Central memory CD8-positive, alpha-beta T cell (primary cell): ENCODE measurements at regions not wholly inside any gene's neighbourhood (a gene's known extent, or its start where the extent isn't known, plus 50 kb on each side); places are given as distances from the start of the nearest gene placed in this dataset.

Source experiments
- ATAC-seq: fragments of 150-1000 bp; cut with Tn5 transposase; replicated peaks from 2 replicates; pipeline ENCODE4 v1.10.0; 2022; ENCODE audit warnings: mild to moderate bottlenecking, moderate FRiP score, moderate number of reproducible peaks; ENCODE audit not compliant: poor library complexity, severe bottlenecking; ENCODE audit errors: extremely low read depth
- DNase-seq, 2 donors: peaks; one replicate each; pipeline ENCODE4 v3.0.0; 2021; ENCODE audit warnings: low spot score in 2 of 2
- H3K27ac Mint-ChIP-seq: one replicate; pipeline ENCODE4 v1.8.0; 2022; ENCODE audit warnings: low read depth, mild to moderate bottlenecking, moderate library complexity, mixed read lengths
- H3K27me3 Mint-ChIP-seq: one replicate; pipeline ENCODE4 v1.8.0; 2022; ENCODE audit warnings: mixed read lengths
- H3K36me3 Mint-ChIP-seq: one replicate; pipeline ENCODE4 v1.8.0; 2022; ENCODE audit warnings: mild to moderate bottlenecking, moderate library complexity, mixed read lengths; ENCODE audit not compliant: insufficient read depth
- H3K4me1 Mint-ChIP-seq: one replicate; pipeline ENCODE4 v1.8.0; 2022; ENCODE audit warnings: mixed read lengths
- H3K4me3 Mint-ChIP-seq: one replicate; pipeline ENCODE4 v1.8.0; 2022; ENCODE audit warnings: mild to moderate bottlenecking, moderate library complexity, mixed read lengths
- H3K9me3 Mint-ChIP-seq: one replicate; pipeline ENCODE4 v1.8.0; 2022; ENCODE audit warnings: mixed read lengths

- Mint-ChIP-seq H3K27me3 (peaks cover 28% of the 10 kb centered on the region), H3K9me3 (no peaks in the 10 kb centered on the region), H3K27ac (no peak overlapping the region), H3K36me3 (no peaks in the 10 kb centered on the region), H3K4me3 (no peak overlapping the region), H3K4me1 (no peaks in the 10 kb centered on the region)
- ATAC-seq (no peak), DNase-seq (no peak)
These were observed 156.6 kb downstream of the GATB start for GRCh38 chr4:151604238-151604637.

DNA sequence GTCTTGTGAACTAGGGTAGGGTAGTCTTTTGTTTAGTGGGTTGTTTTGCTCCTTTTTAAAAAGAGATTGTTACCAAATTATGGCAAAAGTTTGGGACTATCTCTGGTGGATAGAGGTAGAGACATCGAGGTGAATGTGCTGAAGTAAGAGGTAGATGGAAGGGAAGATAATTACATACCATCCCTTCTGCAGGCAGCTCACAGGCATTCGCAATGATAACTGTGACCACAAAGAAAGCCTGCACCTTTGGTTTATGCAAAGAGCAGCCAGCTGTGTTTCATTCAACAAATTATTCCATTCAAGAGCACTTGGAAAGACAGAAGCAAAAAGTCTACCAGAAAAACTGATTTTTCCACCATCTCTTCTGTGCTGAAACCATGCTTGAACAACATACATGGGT, 155.6 kb downstream of the GATB start:
- ATAC-seq = no peak
- H3K27me3 Mint-ChIP-seq = peaks cover 28% of the 10 kb centered on the region
- H3K4me3 Mint-ChIP-seq = no peak overlapping the region
- no peaks in the 10 kb centered on the region for H3K9me3 Mint-ChIP-seq
- H3K36me3 Mint-ChIP-seq = no peaks in the 10 kb centered on the region
- DNase-seq = no peak
- H3K27ac Mint-ChIP-seq = no peak overlapping the region
- H3K4me1 Mint-ChIP-seq = no peaks in the 10 kb centered on the region

DNA sequence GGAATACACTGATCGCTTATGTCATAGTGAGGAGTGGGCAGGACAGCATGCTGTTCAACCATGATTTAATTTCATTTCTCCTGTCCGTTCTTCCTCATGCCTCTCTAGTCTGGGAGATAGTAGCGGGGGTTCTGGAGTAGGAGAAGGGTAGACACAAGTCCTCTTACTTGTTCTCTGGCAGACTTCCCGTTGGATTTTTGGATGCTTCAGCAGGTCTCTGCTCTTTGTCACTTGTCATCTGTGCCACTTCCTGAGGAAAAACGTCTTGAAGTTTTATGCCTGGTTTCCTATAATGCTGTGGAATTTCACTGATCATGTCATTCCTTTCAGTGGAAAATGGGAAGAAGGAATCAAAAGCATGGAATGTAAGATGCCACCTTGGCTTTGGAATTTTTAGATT, 154.7 kb downstream of the GATB start:
- no peaks in the 10 kb centered on the region for H3K9me3 Mint-ChIP-seq
- no peak overlapping the region for H3K4me3 Mint-ChIP-seq
- no peak for ATAC-seq
- DNase-seq = no peak
- peaks cover 23% of the 10 kb centered on the region for H3K27me3 Mint-ChIP-seq
- no peaks in the 10 kb centered on the region for H3K4me1 Mint-ChIP-seq
- no peaks in the 10 kb centered on the region for H3K36me3 Mint-ChIP-seq
- H3K27ac Mint-ChIP-seq = no peak overlapping the region

DNA sequence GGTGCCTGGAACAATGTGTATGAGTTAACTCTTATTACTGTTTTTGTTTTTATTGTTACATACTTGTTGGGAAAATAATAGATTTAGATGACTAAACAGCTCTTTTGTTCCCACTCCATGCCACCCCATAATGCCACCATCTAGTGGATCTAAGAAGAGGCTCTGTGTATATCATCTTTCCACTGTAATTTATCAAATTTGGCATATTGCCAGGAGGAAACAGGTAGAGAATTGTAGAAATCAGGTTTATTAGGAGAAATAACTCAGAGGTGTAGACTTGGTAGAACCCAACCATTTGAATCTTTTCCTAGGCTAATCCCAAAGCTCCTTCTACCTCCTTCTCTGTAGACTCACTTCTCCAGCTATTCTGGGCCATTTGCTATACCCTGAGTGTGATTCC, 150.6 kb downstream of the GATB start:
- ATAC-seq = no peak
- Mint-ChIP-seq H3K36me3 (no peaks in the 10 kb centered on the region), H3K9me3 (no peaks in the 10 kb centered on the region), H3K27ac (no peak overlapping the region), H3K4me3 (no peak overlapping the region), H3K27me3 (no peaks in the 10 kb centered on the region), H3K4me1 (no peaks in the 10 kb centered on the region)
- DNase-seq = no peak

DNA sequence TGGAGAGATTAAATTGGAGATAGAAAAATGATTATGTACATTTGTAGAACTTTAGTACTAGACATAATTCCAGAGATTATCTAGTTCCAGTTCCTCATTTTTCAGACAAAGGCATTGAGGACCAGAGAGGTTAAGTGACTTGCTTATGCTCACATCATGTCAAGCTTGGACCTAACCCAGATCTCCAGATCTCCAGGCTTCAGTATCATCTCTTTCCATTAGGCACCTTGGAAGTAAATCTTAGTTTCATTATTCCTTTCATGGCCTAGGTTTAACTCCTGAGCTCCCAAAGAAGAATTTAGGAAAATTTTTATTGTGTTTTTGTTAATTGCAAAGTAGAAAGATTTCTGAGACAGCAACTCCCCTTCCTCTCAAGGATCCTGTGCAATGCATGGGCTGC, 148.8 kb downstream of the GATB start:
- H3K36me3 Mint-ChIP-seq = no peaks in the 10 kb centered on the region
- DNase-seq (no peak), ATAC-seq (no peak)
- H3K27ac Mint-ChIP-seq = no peak overlapping the region
- H3K4me3 Mint-ChIP-seq = no peak overlapping the region
- no peaks in the 10 kb centered on the region for H3K27me3 Mint-ChIP-seq
- H3K4me1 Mint-ChIP-seq = no peaks in the 10 kb centered on the region
- no peaks in the 10 kb centered on the region for H3K9me3 Mint-ChIP-seq

- no peak for ATAC-seq
- Mint-ChIP-seq H3K27me3 (peaks cover 11% of the 10 kb centered on the region), H3K4me1 (no peaks in the 10 kb centered on the region), H3K27ac (no peak overlapping the region), H3K9me3 (no peaks in the 10 kb centered on the region), H3K36me3 (no peaks in the 10 kb centered on the region), H3K4me3 (no peak overlapping the region)
- DNase-seq = no peak
These were observed 147.5 kb downstream of the GATB start for GRCh38 chr4:151613290-151613689.

- DNase-seq (no peak), ATAC-seq (no peak)
- Mint-ChIP-seq H3K27me3 (peaks cover 17% of the 10 kb centered on the region), H3K4me1 (no peaks in the 10 kb centered on the region), H3K9me3 (no peaks in the 10 kb centered on the region), H3K27ac (no peak overlapping the region), H3K4me3 (no peak overlapping the region), H3K36me3 (no peaks in the 10 kb centered on the region)
These were observed 146.2 kb downstream of the GATB start for GRCh38 chr4:151614561-151614960.

- no peak for DNase-seq
- no peaks in the 10 kb centered on the region for H3K9me3 Mint-ChIP-seq
- no peaks in the 10 kb centered on the region for H3K36me3 Mint-ChIP-seq
- no peaks in the 10 kb centered on the region for H3K4me1 Mint-ChIP-seq
- no peak for ATAC-seq
- H3K27ac Mint-ChIP-seq = no peak overlapping the region
- peaks cover 45% of the 10 kb centered on the region for H3K27me3 Mint-ChIP-seq
- no peak overlapping the region for H3K4me3 Mint-ChIP-seq
These were observed 141.9 kb downstream of the GATB start for GRCh38 chr4:151618858-151619257.

DNA sequence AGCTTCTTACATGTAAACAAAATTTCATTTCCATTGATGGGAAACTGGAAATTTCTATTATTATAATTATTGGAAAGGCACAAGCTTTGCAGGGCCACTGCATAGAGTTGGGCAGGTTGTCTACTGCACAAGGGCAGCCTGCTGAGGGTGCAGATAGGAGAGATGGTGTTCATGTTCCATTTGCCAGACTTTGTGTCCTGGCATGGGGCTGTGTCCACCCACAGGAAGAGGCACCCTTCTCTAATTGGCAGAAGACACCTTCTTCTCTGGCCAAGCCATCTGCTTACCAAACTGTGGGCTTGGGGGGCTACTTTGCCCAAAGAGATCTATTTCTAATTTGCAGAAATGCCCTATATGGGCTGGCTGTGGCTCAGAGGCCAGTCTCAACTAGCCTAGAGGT, 140.7 kb downstream of the GATB start:
- H3K4me1 Mint-ChIP-seq = no peaks in the 10 kb centered on the region
- DNase-seq (no peak), ATAC-seq (no peak)
- no peaks in the 10 kb centered on the region for H3K36me3 Mint-ChIP-seq
- H3K4me3 Mint-ChIP-seq = no peak overlapping the region
- no peak overlapping the region for H3K27ac Mint-ChIP-seq
- H3K9me3 Mint-ChIP-seq = no peaks in the 10 kb centered on the region
- peaks cover 57% of the 10 kb centered on the region for H3K27me3 Mint-ChIP-seq
